NCI-H82 treated with DMSO at 0.1 percent for 48 hours (cell line): ENCODE measurements at regions not wholly inside any gene's neighbourhood (a gene's known extent, or its start where the extent isn't known, plus 50 kb on each side); places are given as distances from the start of the nearest gene placed in this dataset.
"Not testable (repeated sequence)": the region's sequence is repeated elsewhere in the genome, so short reads cannot be mapped to it uniquely, and the experiment has no call there.

Experiments
- DNase-seq: peaks from one replicate; lab custom pipeline; 2025; ENCODE audit not compliant: unreplicated experiment; lab: John Stamatoyannopoulos, UW

- DNase-seq = no peak
These were observed 68.0 kb downstream of the LUZP4 start for GRCh38 chrX:115357326-115358120.

DNA sequence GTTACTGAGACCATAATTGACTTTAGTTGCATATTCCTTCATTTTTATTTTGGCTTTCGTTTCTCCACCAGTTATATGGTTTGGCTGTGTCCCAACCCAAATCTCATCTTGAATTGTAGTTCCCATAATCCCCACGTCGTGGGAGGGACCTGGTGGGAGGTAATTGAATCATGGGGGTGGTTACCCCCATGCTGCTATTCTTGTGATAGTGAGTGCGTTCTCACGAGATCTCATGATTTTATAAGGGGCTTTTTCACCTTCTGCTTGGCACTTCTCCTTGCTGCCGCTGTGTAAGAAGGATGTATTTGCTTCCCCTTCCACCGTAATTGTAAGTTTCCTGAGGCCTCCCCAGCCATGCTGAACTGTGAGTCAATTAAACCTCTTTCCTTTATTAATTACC lies 70.0 kb downstream of the LUZP4 start:
- DNase-seq = not testable (repeated sequence)

- no peak for DNase-seq
These were observed 70.8 kb downstream of the LUZP4 start for GRCh38 chrX:115360220-115360781.

GRCh38 chrX:115362334-115363095 lies 73.0 kb downstream of the LUZP4 start:
- DNase-seq = no peak

- no peak for DNase-seq
These were observed 73.9 kb downstream of the LUZP4 start for GRCh38 chrX:115363372-115363771.

DNA sequence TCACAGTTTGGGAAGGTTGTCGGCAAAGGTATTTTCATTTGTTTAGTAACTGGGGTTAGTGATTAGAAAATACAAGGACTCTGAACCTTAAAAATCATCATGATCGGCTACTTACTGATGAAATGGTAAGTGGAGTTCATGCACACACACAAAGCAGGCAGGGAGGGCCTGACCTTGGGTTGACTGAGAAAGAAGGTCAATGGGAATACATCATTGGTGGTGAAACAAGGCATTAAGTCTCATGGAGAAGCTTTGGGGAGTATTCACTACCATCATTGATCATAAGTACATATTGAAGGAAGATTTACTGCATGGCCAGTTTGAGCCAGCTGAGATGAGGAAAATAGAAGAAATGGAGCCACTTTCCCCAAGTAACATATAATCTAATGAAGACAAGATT lies 74.4 kb downstream of the LUZP4 start:
- DNase-seq = no peak

- DNase-seq = no peak
These were observed 75.2 kb downstream of the LUZP4 start for GRCh38 chrX:115364670-115365069.

GRCh38 chrX:115366535-115366934 lies 77.0 kb downstream of the LUZP4 start:
- no peak for DNase-seq

DNA sequence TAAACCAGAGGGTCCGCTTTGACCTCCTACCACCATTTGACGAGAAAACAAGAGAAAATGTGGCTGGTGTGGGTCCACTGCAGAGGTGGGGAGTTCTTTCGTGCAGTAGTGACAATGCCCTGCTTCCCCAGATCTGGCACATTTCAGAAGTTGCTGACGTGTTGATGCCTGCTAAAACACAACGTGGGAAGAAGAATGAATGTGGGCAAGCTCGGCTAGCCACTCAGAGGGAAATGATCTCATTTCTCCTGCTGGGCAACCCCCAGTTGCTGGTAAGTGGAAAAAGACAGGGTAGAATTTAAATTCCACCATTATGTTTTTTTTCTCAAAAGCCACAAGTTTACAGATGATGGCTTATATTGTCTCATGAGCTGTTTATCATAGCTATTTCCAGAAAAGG lies 77.9 kb downstream of the LUZP4 start:
- no peak for DNase-seq

GRCh38 chrX:115367951-115368350 lies 78.4 kb downstream of the LUZP4 start:
- no peak for DNase-seq

DNA sequence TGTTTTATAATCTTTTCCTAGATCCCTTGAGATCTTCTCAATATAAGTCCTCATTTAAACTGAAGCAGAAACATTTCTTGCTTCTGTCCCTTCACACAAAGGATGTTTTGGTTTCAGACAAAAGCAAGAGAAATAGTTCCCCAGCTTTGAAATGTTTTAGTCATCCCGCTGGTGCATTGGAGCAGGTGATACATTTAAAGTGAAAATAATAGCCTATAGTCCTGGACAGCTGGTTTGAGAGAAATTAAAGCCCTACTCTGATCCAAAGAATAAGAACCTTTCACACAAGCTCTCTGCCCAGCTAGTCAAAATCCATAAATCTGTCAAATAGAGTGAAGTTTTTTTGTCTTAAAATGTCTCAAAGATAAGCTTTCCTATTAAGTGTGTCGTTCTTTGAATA lies 79.4 kb downstream of the LUZP4 start:
- no peak for DNase-seq

- peak; percentile 65 for DNase-seq
These were observed 82.6 kb downstream of the LUZP4 start for GRCh38 chrX:115372152-115372551.

DNA sequence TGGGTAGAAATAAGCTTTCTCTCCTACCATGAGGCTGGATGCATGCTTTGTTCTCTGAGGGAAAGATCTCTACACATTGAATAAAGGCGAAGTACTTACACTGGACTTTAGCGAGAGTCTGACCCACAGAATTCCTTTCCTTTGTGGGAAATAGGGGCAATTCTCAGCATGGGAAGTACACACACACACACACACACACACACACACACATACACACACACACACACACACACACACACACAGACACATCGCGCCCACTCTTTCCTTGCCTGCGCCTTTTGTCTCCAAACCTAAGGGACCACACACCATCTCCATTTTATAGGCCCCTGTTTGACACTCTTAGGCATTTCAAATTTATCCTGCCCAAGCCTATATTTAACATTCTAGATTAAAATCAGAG lies 83.8 kb downstream of the LUZP4 start:
- DNase-seq = no peak

GRCh38 chrX:115378471-115378870 lies 89.0 kb downstream of the LUZP4 start:
- no peak for DNase-seq

- DNase-seq = no peak
These were observed 97.8 kb downstream of the LUZP4 start for GRCh38 chrX:115387327-115387726.

- no peak for DNase-seq
These were observed 99.4 kb downstream of the LUZP4 start for GRCh38 chrX:115388879-115389278.

- DNase-seq = no peak
These were observed 100.6 kb downstream of the LUZP4 start for GRCh38 chrX:115390078-115390477.

- no peak for DNase-seq
These were observed 102.5 kb downstream of the LUZP4 start for GRCh38 chrX:115392031-115392430.

- no peak for DNase-seq
These were observed 103.4 kb downstream of the LUZP4 start for GRCh38 chrX:115392871-115393270.

- no peak for DNase-seq
These were observed 103.8 kb downstream of the LUZP4 start for GRCh38 chrX:115393271-115393670.

- not testable (repeated sequence) for DNase-seq
These were observed 105.3 kb downstream of the LUZP4 start for GRCh38 chrX:115394806-115395205.

DNA sequence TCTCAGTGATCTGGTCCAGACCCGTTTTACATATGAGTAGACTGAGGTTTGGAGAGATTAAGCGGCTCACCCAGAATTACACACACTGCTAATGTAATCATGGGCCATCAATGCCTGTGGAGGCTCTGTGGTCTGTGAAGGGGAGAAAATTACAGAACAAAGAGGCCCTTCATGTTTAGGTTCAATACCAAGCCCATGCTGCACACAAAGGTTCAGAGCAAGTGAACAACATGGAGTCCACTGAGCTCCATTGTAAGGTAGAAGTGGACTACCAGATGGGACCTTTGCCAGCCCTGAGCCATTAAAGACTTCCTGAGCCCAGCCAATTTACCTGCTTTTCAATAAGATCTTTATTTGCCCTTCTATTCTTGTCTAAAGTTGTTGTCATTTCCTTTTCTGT lies 109.8 kb downstream of the LUZP4 start:
- DNase-seq = no peak
